Mesenchymal stem cell (in vitro differentiated cells and primary cell): ENCODE measurements at regions not wholly inside any gene's neighbourhood (a gene's known extent, or its start where the extent isn't known, plus 50 kb on each side); places are given as distances from the start of the nearest gene placed in this dataset.
"Not testable (repeated sequence)": the region's sequence is repeated elsewhere in the genome, so short reads cannot be mapped to it uniquely, and the experiment has no call there.

Experiments
- DNase-seq: peaks from one replicate; pipeline ENCODE4 v3.0.0-alpha.2; 2013
- H2AFZ ChIP-seq: one replicate; pipeline ENCODE4 v1.6.1; 2013; ENCODE audit warnings: low read depth, mild to moderate bottlenecking, control low read depth, inconsistent platforms, low read length, moderate library complexity
- H2AK5ac ChIP-seq: 2 replicates; pipeline ENCODE4 v1.6.1; 2013; ENCODE audit warnings: low read length, moderate library complexity, mild to moderate bottlenecking, inconsistent platforms; ENCODE audit not compliant: severe bottlenecking
- H2BK120ac ChIP-seq: one replicate; pipeline ENCODE4 v1.6.1; 2013; ENCODE audit warnings: low read depth, mild to moderate bottlenecking, inconsistent platforms, low read length, moderate library complexity
- H2BK12ac ChIP-seq, 2 experiments: one replicate each; pipeline ENCODE4 v1.6.1; 2013; ENCODE audit warnings: inconsistent platforms in 2 of 2, low read length in 2 of 2, mild to moderate bottlenecking in 2 of 2, moderate library complexity in 2 of 2, control low read depth in 1 of 2
- H2BK15ac ChIP-seq: one replicate; pipeline ENCODE4 v1.6.1; 2013; ENCODE audit warnings: mild to moderate bottlenecking, low read depth, inconsistent platforms; ENCODE audit not compliant: poor library complexity, severe bottlenecking
- H2BK5ac ChIP-seq: 2 replicates; pipeline ENCODE4 v1.6.1; 2013; ENCODE audit warnings: low read depth, mild to moderate bottlenecking, low read length, control low read depth, inconsistent platforms; ENCODE audit not compliant: poor library complexity, severe bottlenecking
- H3K14ac ChIP-seq, 2 experiments: one replicate each; pipeline ENCODE4 v1.6.1; 2013; ENCODE audit warnings: inconsistent platforms in 2 of 2, low read length in 2 of 2, control low read depth in 1 of 2, mild to moderate bottlenecking in 1 of 2, moderate library complexity in 1 of 2
- H3K18ac ChIP-seq, 2 experiments: one replicate each; pipeline ENCODE4 v1.6.1; 2013; ENCODE audit warnings: inconsistent platforms in 2 of 2, low read length in 2 of 2, control low read depth in 1 of 2, low read depth in 1 of 2, mild to moderate bottlenecking in 1 of 2
- H3K23ac ChIP-seq, 2 experiments: one replicate each; pipeline ENCODE4 v1.6.1; 2013; ENCODE audit warnings: inconsistent platforms in 2 of 2, low read length in 2 of 2, mild to moderate bottlenecking in 2 of 2, moderate library complexity in 2 of 2, control low read depth in 1 of 2
- H3K27ac ChIP-seq: 2 replicates; pipeline ENCODE4 v1.5.1; 2013; ENCODE audit warnings: mild to moderate bottlenecking, moderate library complexity, low read length, control low read depth, inconsistent platforms; ENCODE audit not compliant: poor library complexity, severe bottlenecking
- H3K27me3 ChIP-seq, 2 experiments: 2 replicates each; pipeline versions ENCODE4 v1.6.1 to v1.7.0; 2013; ENCODE audit warnings: low read length in 2 of 2, mild to moderate bottlenecking in 2 of 2, moderate library complexity in 2 of 2, control low read depth in 1 of 2, inconsistent platforms in 1 of 2; ENCODE audit not compliant: control insufficient read depth in 1 of 2, insufficient read depth in 1 of 2
- H3K36me3 ChIP-seq, 2 experiments: 2 replicates each; pipeline versions ENCODE4 v1.6.1 to v1.7.0; 2013; ENCODE audit warnings: low read length in 2 of 2, control low read depth in 1 of 2, inconsistent platforms in 1 of 2, low read depth in 1 of 2, mild to moderate bottlenecking in 1 of 2; ENCODE audit not compliant: insufficient read depth in 2 of 2, control insufficient read depth in 1 of 2
- H3K4ac ChIP-seq, 2 experiments: one replicate each; pipeline ENCODE4 v1.6.1; 2013; ENCODE audit warnings: inconsistent platforms in 2 of 2, low read length in 2 of 2, mild to moderate bottlenecking in 2 of 2, moderate library complexity in 2 of 2, control low read depth in 1 of 2, low read depth in 1 of 2
- H3K4me1 ChIP-seq: 2 replicates; pipeline ENCODE4 v1.6.1; 2013; ENCODE audit warnings: low read depth, low read length, control low read depth; ENCODE audit not compliant: control insufficient read depth, insufficient read depth
- H3K4me2 ChIP-seq: 2 replicates; pipeline ENCODE4 v1.6.1; 2013; ENCODE audit warnings: low read length, mild to moderate bottlenecking, inconsistent platforms; ENCODE audit not compliant: poor library complexity, severe bottlenecking
- H3K4me3 ChIP-seq, 2 experiments: 2 replicates each; pipeline versions ENCODE4 v1.5.1 to v1.7.0; 2013; ENCODE audit warnings: low read length in 2 of 2, mild to moderate bottlenecking in 2 of 2, control low read depth in 1 of 2, low read depth in 1 of 2; ENCODE audit not compliant: insufficient read depth in 1 of 2
- H3K79me1 ChIP-seq: replicated peaks from 2 replicates; pipeline ENCODE4 v1.6.1; 2013; ENCODE audit warnings: mild to moderate bottlenecking, control low read depth, low read length, inconsistent platforms; ENCODE audit not compliant: poor library complexity, severe bottlenecking
- H3K9ac ChIP-seq: 2 replicates; pipeline ENCODE4 v1.7.0; 2013; ENCODE audit warnings: mild to moderate bottlenecking, low read length, moderate library complexity
- H3K9me3 ChIP-seq: 2 replicates; pipeline ENCODE4 v1.7.0; 2013; ENCODE audit warnings: mild to moderate bottlenecking, low read length; ENCODE audit not compliant: control insufficient read depth
- H4K8ac ChIP-seq: one replicate; pipeline ENCODE4 v1.6.1; 2013; ENCODE audit warnings: inconsistent platforms, mild to moderate bottlenecking, low read length, moderate library complexity
- H4K91ac ChIP-seq: one replicate; pipeline ENCODE4 v1.6.1; 2013; ENCODE audit warnings: mild to moderate bottlenecking, low read length, inconsistent platforms
- WGBS: methylation state at CpG from one replicate; pipeline ENCODE4 v1.1.7; 2013; ENCODE audit warnings: mixed read lengths; 5-methylcytosine and 5-hydroxymethylcytosine counted together

DNA sequence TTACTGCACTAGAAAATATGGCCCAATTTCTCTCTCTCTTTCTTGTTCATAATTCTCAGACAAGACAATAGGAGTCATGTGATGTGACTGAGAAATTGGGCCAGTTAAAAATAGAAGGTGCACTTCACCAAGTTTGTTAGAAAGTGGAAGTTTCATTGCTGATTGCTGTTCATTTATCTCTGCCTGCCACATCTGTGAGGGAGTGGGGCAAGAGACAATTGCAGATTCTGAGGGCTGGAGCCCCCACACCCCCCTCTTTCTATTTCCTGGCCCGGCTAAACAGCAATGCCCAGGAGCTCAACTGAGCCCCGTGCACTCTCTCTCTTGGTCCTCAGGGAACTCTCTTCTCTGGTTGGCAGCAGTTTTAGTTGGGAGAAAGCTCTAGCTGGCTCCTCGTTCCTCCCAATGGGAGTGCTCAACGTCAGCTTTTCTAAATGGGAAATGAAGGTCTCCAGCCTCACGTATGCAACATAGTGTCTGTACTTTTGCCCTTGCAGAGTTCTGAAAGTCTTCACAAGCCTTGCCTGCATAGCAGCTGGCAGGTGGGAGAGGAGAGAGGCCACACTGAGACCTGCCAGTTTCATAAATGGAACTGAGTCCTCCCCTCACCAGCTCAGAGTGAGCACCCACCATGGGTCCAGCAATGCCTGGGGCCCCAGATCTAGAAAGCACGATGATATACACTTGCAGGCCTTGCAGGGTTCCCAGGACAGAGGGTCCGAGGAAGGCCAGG lies 115.7 kb downstream of the MYCN start:
- Histone ChIP-seq H2BK5ac (no peak overlapping the region), H3K27ac (no peak overlapping the region), H3K27me3 (no peaks in the 10 kb centered on the region), H3K9ac (no peak overlapping the region), H2AFZ (no peak overlapping the region), H3K4me3 (no peak overlapping the region), H2BK15ac (no peak overlapping the region), H3K4me1 (no peaks in the 10 kb centered on the region), H2BK120ac (no peak overlapping the region), H3K4ac (no peak overlapping the region), H4K8ac (no peak overlapping the region), H4K91ac (no peak overlapping the region), H3K14ac (no peak overlapping the region), H3K36me3 (no peaks in the 10 kb centered on the region), H3K23ac (no peak overlapping the region), H3K9me3 (no peaks in the 10 kb centered on the region), H2AK5ac (no peak overlapping the region), H3K18ac (no peak overlapping the region), H3K79me1 (no peaks in the 10 kb centered on the region), H3K4me2 (no peak overlapping the region), H2BK12ac (no peak overlapping the region)
- WGBS: 48% methylated on average over 6 of the region's 7 CpGs
- DNase-seq: no peak

DNA sequence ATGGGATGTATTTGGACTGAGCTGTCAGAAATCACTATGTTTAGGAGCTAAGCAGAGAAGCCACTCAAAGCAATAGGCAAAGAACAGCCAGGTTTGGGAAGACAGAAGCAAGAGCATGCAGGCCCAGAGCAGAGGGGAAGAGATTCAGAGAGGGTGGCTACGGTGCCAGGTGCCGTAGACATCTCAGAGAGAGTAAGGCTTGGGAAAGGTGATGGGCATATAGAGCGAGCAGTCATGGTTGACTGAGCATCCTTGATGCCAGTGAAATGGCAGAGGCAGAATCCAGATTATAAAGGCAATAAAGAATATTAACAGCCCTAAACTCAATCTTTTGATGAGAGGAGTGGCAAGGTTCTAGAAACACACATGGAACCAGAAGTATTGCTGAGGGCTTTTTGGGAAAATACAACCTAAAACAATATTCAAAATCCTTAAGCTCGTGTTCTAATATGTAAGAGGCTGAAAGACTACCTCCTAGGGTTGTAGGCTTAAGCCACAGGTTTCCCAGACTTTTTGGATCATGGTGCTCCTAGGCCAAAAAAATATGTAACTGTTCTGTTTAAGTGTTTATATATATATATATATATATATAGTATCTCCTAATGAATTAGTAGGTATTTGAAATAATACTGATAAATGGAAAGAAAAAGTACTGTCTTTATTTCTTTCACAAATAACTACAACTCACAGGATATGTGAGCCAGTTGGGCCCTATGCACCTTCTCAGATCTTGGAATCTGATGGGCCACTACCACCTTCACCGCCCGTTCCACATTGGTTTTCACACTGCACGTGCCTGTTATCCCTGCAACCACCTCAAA lies 113.3 kb downstream of the MYCN start:
- WGBS: 75% methylated on average over 5 of the region's 7 CpGs
- Histone ChIP-seq H3K27ac (no peak overlapping the region), H3K79me1 (no peaks in the 10 kb centered on the region)

DNA sequence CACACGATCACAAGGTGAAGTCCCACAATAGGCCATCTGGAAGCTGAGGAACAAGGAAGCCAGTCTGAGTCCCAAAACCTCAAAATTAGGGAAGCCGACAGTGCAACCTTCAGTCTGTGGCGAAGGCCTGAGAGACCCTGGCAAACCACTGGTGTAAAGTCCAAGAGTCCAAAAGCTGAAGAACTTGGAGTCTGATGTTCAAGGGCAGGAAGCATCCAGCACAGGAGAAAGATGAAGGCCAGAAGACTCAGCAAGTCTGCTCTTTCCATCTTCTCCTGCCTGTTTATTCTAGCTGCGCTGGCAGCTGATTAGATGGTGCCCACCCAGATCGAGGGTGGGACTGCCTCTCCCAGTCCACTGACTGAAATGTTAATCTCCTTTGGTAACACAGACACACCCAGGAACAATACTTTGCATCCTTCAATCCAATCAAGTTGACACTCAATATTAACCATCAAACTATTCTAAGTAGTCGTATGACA lies 112.3 kb downstream of the MYCN start:
- WGBS: 83% methylated on average over 5 of the region's 6 CpGs
- not testable (repeated sequence) for H3K79me1 ChIP-seq, H3K14ac ChIP-seq, H3K9ac ChIP-seq, H3K9me3 ChIP-seq, H4K91ac ChIP-seq, H3K18ac ChIP-seq, H2BK15ac ChIP-seq, H3K36me3 ChIP-seq, H3K4me3 ChIP-seq, H2AFZ ChIP-seq, H3K27ac ChIP-seq, H2AK5ac ChIP-seq, H3K23ac ChIP-seq, H2BK5ac ChIP-seq, H4K8ac ChIP-seq, H3K4ac ChIP-seq, H3K27me3 ChIP-seq, DNase-seq, H3K4me1 ChIP-seq, H2BK12ac ChIP-seq, H3K4me2 ChIP-seq, H2BK120ac ChIP-seq

More for the DNA sequence above, 113.3 kb downstream of the MYCN start:
- Histone ChIP-seq H3K36me3 (no peaks in the 10 kb centered on the region), H3K18ac (no peak overlapping the region), H3K9ac (no peak overlapping the region), H4K91ac (no peak overlapping the region), H2BK12ac (no peak overlapping the region), H3K23ac (no peak overlapping the region), H3K4me3 (no peak overlapping the region), H3K4me1 (no peaks in the 10 kb centered on the region), H2BK5ac (no peak overlapping the region), H2BK120ac (no peak overlapping the region), H4K8ac (no peak overlapping the region), H3K27me3 (no peaks in the 10 kb centered on the region), H2AK5ac (no peak overlapping the region), H2BK15ac (no peak overlapping the region), H3K14ac (no peak overlapping the region), H2AFZ (no peak overlapping the region), H3K4ac (no peak overlapping the region), H3K4me2 (no peak overlapping the region), H3K9me3 (no peaks in the 10 kb centered on the region)
- DNase-seq: no peak

DNA sequence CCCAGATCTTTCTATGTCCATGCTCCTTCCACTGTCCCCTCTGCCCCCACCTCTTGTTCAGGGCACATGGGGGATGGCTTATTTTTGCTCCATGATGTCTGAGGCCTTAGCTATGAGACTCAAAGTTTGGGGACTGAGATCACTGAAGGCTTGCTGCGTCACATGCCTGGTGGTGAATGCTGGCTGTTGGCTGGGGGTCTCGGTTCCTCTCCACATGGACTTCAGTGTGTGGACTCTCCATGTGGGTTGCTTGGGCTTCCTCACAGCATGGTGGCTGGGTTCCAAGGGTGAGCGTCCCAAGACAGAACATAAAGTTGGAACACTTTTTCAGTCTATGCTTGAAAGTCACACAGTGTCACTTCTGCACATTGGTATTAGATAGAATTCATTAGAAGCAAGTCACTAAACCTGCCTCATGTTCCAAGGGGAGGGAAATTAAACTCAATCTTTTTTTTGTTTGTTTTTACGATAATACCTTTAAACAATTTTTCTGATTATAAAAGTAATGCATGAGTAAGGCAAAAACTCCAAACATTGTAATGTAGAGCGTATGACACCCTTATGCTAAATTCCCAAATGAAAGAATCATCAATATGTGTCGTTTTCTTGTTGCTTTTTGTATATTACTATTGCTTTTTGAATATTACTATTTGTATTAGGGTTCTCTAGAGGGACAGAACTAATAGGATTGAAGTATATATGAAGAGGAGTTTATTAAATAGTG lies 111.7 kb downstream of the MYCN start:
- H3K36me3 ChIP-seq: no peaks in the 10 kb centered on the region
- no peak overlapping the region for H4K8ac ChIP-seq
- no peak overlapping the region for H3K4me3 ChIP-seq
- H2BK15ac ChIP-seq: no peak overlapping the region
- H3K79me1 ChIP-seq: no peaks in the 10 kb centered on the region
- no peak for DNase-seq
- no peaks in the 10 kb centered on the region for H3K9me3 ChIP-seq
- H3K4me2 ChIP-seq: no peak overlapping the region
- H3K23ac ChIP-seq: no peak overlapping the region
- H3K27ac ChIP-seq: no peak overlapping the region
- no peak overlapping the region for H3K14ac ChIP-seq
- no peak overlapping the region for H2BK5ac ChIP-seq
- H4K91ac ChIP-seq: no peak overlapping the region
- no peaks in the 10 kb centered on the region for H3K4me1 ChIP-seq
- no peak overlapping the region for H2AFZ ChIP-seq
- no peaks in the 10 kb centered on the region for H3K27me3 ChIP-seq
- H3K4ac ChIP-seq: no peak overlapping the region
- no peak overlapping the region for H2BK12ac ChIP-seq
- no peak overlapping the region for H3K18ac ChIP-seq
- H2BK120ac ChIP-seq: no peak overlapping the region
- H2AK5ac ChIP-seq: no peak overlapping the region
- 80% methylated on average over 3 of the region's 6 CpGs for WGBS
- no peak overlapping the region for H3K9ac ChIP-seq
